Mesothelial cell of epicardium (in vitro differentiated cells): ENCODE measurements at regions not wholly inside any gene's neighbourhood (a gene's known extent, or its start where the extent isn't known, plus 50 kb on each side); places are given as distances from the start of the nearest gene placed in this dataset.

Source experiments
- DNase-seq, 2 experiments: peaks; one replicate each; pipeline ENCODE4 v3.0.0; 2021; ENCODE audit warnings: low spot score in 2 of 2; ENCODE audit not compliant: unreplicated experiment in 2 of 2
- H3K27ac Mint-ChIP-seq: 2 replicates; pipeline ENCODE4 v1.8.0; 2021; ENCODE audit warnings: mixed read lengths
- H3K27me3 Mint-ChIP-seq: 2 replicates; pipeline ENCODE4 v1.8.0; 2021; ENCODE audit warnings: low read depth, mixed read lengths
- H3K36me3 Mint-ChIP-seq: 2 replicates; pipeline ENCODE4 v1.8.0; 2021; ENCODE audit warnings: mixed read lengths
- H3K4me1 Mint-ChIP-seq: 2 replicates; pipeline ENCODE4 v1.8.0; 2021; ENCODE audit warnings: mixed read lengths
- H3K4me3 Mint-ChIP-seq: 2 replicates; pipeline ENCODE4 v1.8.0; 2021; ENCODE audit warnings: mild to moderate bottlenecking, moderate library complexity, mixed read lengths
- H3K9me3 Mint-ChIP-seq: 2 replicates; pipeline ENCODE4 v1.8.0; 2021; ENCODE audit warnings: mixed read lengths
- CTCF ChIP-seq: fragments of 200-600 bp; sonication (generic); IDR thresholded peaks from one replicate; pipeline ENCODE4 v1.5.0; 2021; ENCODE audit warnings: antibody characterized with exemption; ENCODE audit not compliant: unreplicated experiment

DNA sequence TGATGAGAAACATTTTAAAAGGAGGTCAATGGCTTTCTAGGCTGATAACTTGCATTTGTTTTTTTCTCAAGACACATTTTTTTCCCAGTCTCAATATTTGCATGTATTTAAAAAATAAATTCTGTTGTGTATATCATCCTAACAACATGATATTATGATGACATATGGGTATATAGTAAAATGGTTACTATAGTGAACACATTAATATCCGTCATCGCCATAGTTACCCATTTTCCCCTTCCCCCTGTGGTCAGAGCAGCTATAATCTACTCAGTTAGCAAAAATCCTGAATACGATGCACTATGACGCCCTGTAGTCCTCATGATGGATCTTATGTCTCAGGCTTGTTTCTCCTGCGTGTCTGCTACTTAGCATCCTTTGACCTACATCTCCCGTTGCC, 60.9 kb upstream of the ZPBP start:
- DNase-seq, result no peak
- H3K4me3 Mint-ChIP-seq, result no peak overlapping the region
- H3K27me3 Mint-ChIP-seq, result peaks cover 7% of the 10 kb centered on the region
- no peak for TF ChIP-seq CTCF
- no peaks in the 10 kb centered on the region for H3K9me3 Mint-ChIP-seq
- no peaks in the 10 kb centered on the region for H3K36me3 Mint-ChIP-seq
- no peak overlapping the region for H3K27ac Mint-ChIP-seq
- H3K4me1 Mint-ChIP-seq, result no peaks in the 10 kb centered on the region

DNA sequence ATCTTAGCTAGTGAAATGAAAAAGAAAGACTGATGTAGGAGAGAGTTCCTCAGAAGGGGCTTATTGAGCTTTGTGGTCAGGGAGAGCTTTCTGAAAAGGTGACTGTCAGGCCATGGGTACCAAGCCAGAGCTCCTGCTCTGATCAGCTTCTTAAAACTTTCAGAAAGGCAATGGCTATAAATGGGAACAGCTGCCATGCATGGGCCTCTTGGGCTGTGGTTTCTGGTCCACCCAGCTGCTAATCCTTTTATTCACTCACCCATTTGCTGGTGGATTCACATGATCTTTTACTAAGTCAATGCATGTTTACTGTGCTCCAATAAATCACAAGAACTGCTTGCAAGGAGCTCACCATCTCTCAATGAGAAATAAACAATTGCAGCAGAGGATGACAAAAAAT, 60.1 kb upstream of the ZPBP start:
- Mint-ChIP-seq H3K27ac (no peak overlapping the region), H3K9me3 (no peaks in the 10 kb centered on the region)

GRCh38 chr7:50152486-50152885, 59.4 kb upstream of the ZPBP start:
- Mint-ChIP-seq H3K27me3 (peaks cover 11% of the 10 kb centered on the region), H3K4me3 (no peak overlapping the region)

More for the DNA sequence above, 60.1 kb upstream of the ZPBP start:
- Mint-ChIP-seq H3K27me3 (peaks cover 7% of the 10 kb centered on the region), H3K4me3 (no peak overlapping the region), H3K4me1 (no peaks in the 10 kb centered on the region), H3K36me3 (no peaks in the 10 kb centered on the region)
- no peak for TF ChIP-seq CTCF
- no peak for DNase-seq

GRCh38 chr7:50151661-50152060, 58.6 kb upstream of the ZPBP start:
- no peak for TF ChIP-seq CTCF
- Mint-ChIP-seq H3K4me3 (no peak overlapping the region), H3K27ac (no peak overlapping the region), H3K9me3 (no peaks in the 10 kb centered on the region), H3K4me1 (no peaks in the 10 kb centered on the region), H3K27me3 (peaks cover 12% of the 10 kb centered on the region), H3K36me3 (no peaks in the 10 kb centered on the region)
- DNase-seq, result no peak

More at GRCh38 chr7:50152486-50152885, 59.4 kb upstream of the ZPBP start:
- Mint-ChIP-seq H3K36me3 (no peaks in the 10 kb centered on the region), H3K27ac (no peak overlapping the region), H3K4me1 (no peaks in the 10 kb centered on the region), H3K9me3 (no peaks in the 10 kb centered on the region)
- TF ChIP-seq CTCF, result no peak
- no peak for DNase-seq

DNA sequence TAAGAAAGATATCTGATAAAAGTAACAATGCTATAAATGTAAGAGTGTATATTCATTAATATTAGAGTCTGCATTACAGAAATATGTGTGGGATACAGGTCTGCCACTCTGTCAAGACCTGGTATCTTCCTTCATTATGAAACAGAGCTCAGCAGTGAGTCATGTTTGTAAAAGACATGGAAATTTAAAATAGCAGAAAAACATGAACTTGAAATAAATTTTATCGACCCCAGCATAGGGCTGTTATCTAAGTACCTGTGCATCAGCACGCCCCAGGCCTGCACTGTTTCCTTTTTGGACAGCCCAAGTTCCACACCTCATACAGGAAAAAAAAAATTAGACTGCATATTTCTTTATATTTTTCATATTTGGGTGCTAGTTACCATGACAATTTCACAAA, 58.0 kb upstream of the ZPBP start:
- Mint-ChIP-seq H3K36me3 (no peaks in the 10 kb centered on the region), H3K4me1 (no peaks in the 10 kb centered on the region), H3K27ac (no peak overlapping the region), H3K27me3 (peaks cover 15% of the 10 kb centered on the region), H3K9me3 (no peaks in the 10 kb centered on the region), H3K4me3 (no peak overlapping the region)
- TF ChIP-seq CTCF, result no peak
- DNase-seq, result no peak

GRCh38 chr7:50149369-50149768, 56.3 kb upstream of the ZPBP start:
- no peak overlapping the region for H3K27ac Mint-ChIP-seq
- H3K9me3 Mint-ChIP-seq, result no peaks in the 10 kb centered on the region
- H3K4me1 Mint-ChIP-seq, result no peaks in the 10 kb centered on the region
- no peaks in the 10 kb centered on the region for H3K36me3 Mint-ChIP-seq
- no peak for TF ChIP-seq CTCF
- DNase-seq, result no peak
- no peak overlapping the region for H3K4me3 Mint-ChIP-seq
- peaks cover 15% of the 10 kb centered on the region for H3K27me3 Mint-ChIP-seq
